Kidney (tissue), 13 donors: ENCODE measurements at regions not wholly inside any gene's neighbourhood (a gene's known extent, or its start where the extent isn't known, plus 50 kb on each side); places are given as distances from the start of the nearest gene placed in this dataset.

Source experiments
- DNase-seq, 5 donors: peaks; one replicate each; pipeline ENCODE4 v3.0.0-alpha.2; 2013 to 2020
- FAIRE-seq: peaks from 2 replicates; lab custom pipeline; 2012; peaks lifted over from hg19 to GRCh38; lab: Jason Lieb, UNC
- H3K27ac ChIP-seq, 2 donors: one replicate each; pipeline ENCODE4 v1.7.0; 2013; ENCODE audit warnings: low read depth in 2 of 2, low read length in 2 of 2, inconsistent platforms in 1 of 2
- H3K27me3 ChIP-seq: one replicate; pipeline ENCODE4 v1.7.1; 2013; ENCODE audit warnings: low read length, inconsistent platforms; ENCODE audit not compliant: control insufficient read depth, insufficient read depth
- H3K36me3 ChIP-seq, 3 donors: one replicate each; pipeline versions ENCODE4 v1.7.0 to v1.7.1; 2013; ENCODE audit warnings: low read length in 3 of 3, control low read depth in 1 of 3, inconsistent platforms in 1 of 3; ENCODE audit not compliant: insufficient read depth in 3 of 3, control insufficient read depth in 2 of 3
- H3K4me1 ChIP-seq, 3 donors: one replicate each; pipeline versions ENCODE4 v1.7.0 to v1.7.1; 2013; ENCODE audit warnings: low read length in 3 of 3, inconsistent platforms in 1 of 3, low read depth in 1 of 3; ENCODE audit not compliant: control insufficient read depth in 2 of 3, insufficient read depth in 2 of 3
- H3K4me3 ChIP-seq, 3 donors: one replicate each; pipeline versions ENCODE4 v1.7.0 to v1.8.1; 2013; ENCODE audit warnings: low read length in 3 of 3, control low read depth in 1 of 3, inconsistent platforms in 1 of 3
- H3K9ac ChIP-seq, 3 donors: one replicate each; pipeline versions ENCODE4 v1.7.0 to v1.7.1; 2013; ENCODE audit warnings: low read length in 3 of 3, control low read depth in 1 of 3, inconsistent platforms in 1 of 3
- H3K9me3 ChIP-seq, 3 donors: one replicate each; pipeline versions ENCODE4 v1.7.0 to v1.7.1; 2013; ENCODE audit warnings: low read length in 3 of 3, control low read depth in 1 of 3, inconsistent platforms in 1 of 3; ENCODE audit not compliant: control insufficient read depth in 2 of 3, insufficient read depth in 1 of 3
- CTCF ChIP-seq: IDR thresholded peaks from 3 replicates; pipeline ENCODE4 v1.5.1; 2012; ENCODE audit warnings: mild to moderate bottlenecking, moderate library complexity, borderline replicate concordance; ENCODE audit not compliant: insufficient read depth; ENCODE audit errors: extremely low read depth
- intact Hi-C: fragments of 100-400 bp; cut with DNase I; formaldehyde crosslinking; loops from one replicate; pipeline ENCODE4 v1.11.1; 2022
- donor health status: control.
- donor health status: control.
- donor health status: control.
- donor health status: control.
- donor health status: control.
- donor health status: DM: yes; HTN: yes; CAD: no.
- donor health status: Normal renal cell carcinoma (clear cell type).

- intact Hi-C loops: no loop called here
- H3K27me3 ChIP-seq: peaks cover 5% of the 10 kb centered on the region
These were observed 105.5 kb upstream of the STK26 start for GRCh38 chrX:131917588-131917987.

GRCh38 chrX:131918839-131919238 lies 104.3 kb upstream of the STK26 start:
- Histone ChIP-seq H3K27ac (no peak overlapping the region), H3K9me3 (no peaks in the 10 kb centered on the region), H3K4me3 (no peak overlapping the region), H3K36me3 (no peaks in the 10 kb centered on the region), H3K4me1 (no peaks in the 10 kb centered on the region), H3K27me3 (peaks cover 5% of the 10 kb centered on the region), H3K9ac (no peak overlapping the region)
- DNase-seq (no peak), FAIRE-seq (no peak)
- TF ChIP-seq CTCF: no peak
- intact Hi-C loops: no loop called here

More at GRCh38 chrX:131917588-131917987, 105.5 kb upstream of the STK26 start:
- TF ChIP-seq CTCF: no peak
- Histone ChIP-seq H3K4me3 (no peak overlapping the region), H3K27ac (no peak overlapping the region), H3K4me1 (no peaks in the 10 kb centered on the region), H3K36me3 (no peaks in the 10 kb centered on the region), H3K9ac (no peak overlapping the region), H3K9me3 (no peaks in the 10 kb centered on the region)
- FAIRE-seq (no peak), DNase-seq (no peak)

GRCh38 chrX:131923614-131924250 lies 99.4 kb upstream of the STK26 start:
- H3K4me1 ChIP-seq: no peaks in the 10 kb centered on the region
- TF ChIP-seq CTCF: no peak
- intact Hi-C loops: no loop called here
- no peak overlapping the region for H3K4me3 ChIP-seq
- no peak overlapping the region for H3K27ac ChIP-seq
- FAIRE-seq (no peak), DNase-seq (no peak)
- no peak overlapping the region for H3K9ac ChIP-seq
- no peaks in the 10 kb centered on the region for H3K9me3 ChIP-seq
- no peaks in the 10 kb centered on the region for H3K27me3 ChIP-seq
- H3K36me3 ChIP-seq: no peaks in the 10 kb centered on the region

- H3K4me1 ChIP-seq: no peaks in the 10 kb centered on the region
- H3K27me3 ChIP-seq: peaks cover 9% of the 10 kb centered on the region
- TF ChIP-seq CTCF: no peak
- FAIRE-seq (no peak), DNase-seq (no peak)
- no peak overlapping the region for H3K4me3 ChIP-seq
- H3K36me3 ChIP-seq: no peaks in the 10 kb centered on the region
- no peaks in the 10 kb centered on the region for H3K9me3 ChIP-seq
- H3K27ac ChIP-seq: no peak overlapping the region
- intact Hi-C loops: no loop called here
- H3K9ac ChIP-seq: no peak overlapping the region
These were observed 84.4 kb upstream of the STK26 start for GRCh38 chrX:131938749-131939148.
